Tibial artery (tissue), 4 donors: ENCODE measurements at regions not wholly inside any gene's neighbourhood (a gene's known extent, or its start where the extent isn't known, plus 50 kb on each side); places are given as distances from the start of the nearest gene placed in this dataset.
A peak's percentile ranks its signal among the peaks of the same experiment; 100 is the strongest.

Experiments
- DNase-seq, 2 donors: peaks; one replicate each; pipeline ENCODE4 v3.0.0-alpha.2; 2019
- H3K27ac ChIP-seq, 2 donors: fragments of 200-600 bp; sonication (generic) in 1 of 2; 1 replicate in 1 of 2; 2 replicates in 1 of 2; pipeline ENCODE4 v1.5.1; 2018 to 2019; ENCODE audit warnings: mild to moderate bottlenecking in 1 of 2
- H3K27me3 ChIP-seq, 2 donors: fragments of 200-600 bp; sonication (generic) in 1 of 2; one replicate each; pipeline versions ENCODE4 v1.5.1 to v1.6.0; 2016 to 2019
- H3K36me3 ChIP-seq, 3 donors: fragments of 200-600 bp; sonication (generic) in 2 of 3; one replicate each; pipeline ENCODE4 v1.5.1; 2016 to 2019; ENCODE audit warnings: mild to moderate bottlenecking in 2 of 3
- H3K4me1 ChIP-seq, 4 donors: fragments of 200-600 bp; sonication (generic) in 2 of 4; 1 replicate in 3 of 4; 2 replicates in 1 of 4; pipeline ENCODE4 v1.5.1; 2016 to 2019
- H3K4me3 ChIP-seq, 2 donors: fragments of 200-600 bp; sonication (generic) in 1 of 2; 1 replicate in 1 of 2; 2 replicates in 1 of 2; pipeline ENCODE4 v1.5.1; 2018 to 2019; ENCODE audit warnings: mild to moderate bottlenecking in 2 of 2
- H3K9me3 ChIP-seq, 3 donors: fragments of 200-600 bp; sonication (generic) in 1 of 3; one replicate each; pipeline ENCODE4 v1.5.1; 2016 to 2019
- CTCF ChIP-seq, 2 experiments: fragments of 200-600 bp in 1 of 2; fragments of 450-650 bp in 1 of 2; IDR thresholded peaks; one replicate each; pipeline ENCODE4 v1.5.1; 2017 to 2019; ENCODE audit warnings: antibody characterized with exemption in 2 of 2, mild to moderate bottlenecking in 1 of 2, moderate library complexity in 1 of 2
- intact Hi-C: fragments of 100-400 bp; cut with DNase I; formaldehyde crosslinking; loops from one replicate; pipeline ENCODE4 v1.15.0; 2023; ENCODE audit warnings: low total_unique reads

- H3K4me1 ChIP-seq = no peaks in the 10 kb centered on the region
- TF ChIP-seq CTCF (IDR thresholded peaks at IDR 0.05) = no peak
- no peaks in the 10 kb centered on the region for H3K9me3 ChIP-seq
- peak in 1 of 2 donors; percentile 65 for DNase-seq
- no peak overlapping the region for H3K27ac ChIP-seq
- H3K4me3 ChIP-seq = no peak overlapping the region
- no peaks in the 10 kb centered on the region for H3K36me3 ChIP-seq
- no peaks in the 10 kb centered on the region for H3K27me3 ChIP-seq
- intact Hi-C loops = no loop called here
Observed at GRCh38 chr16:54216268-54216667, 70.3 kb downstream of the IRX3 start.

GRCh38 chr16:54215471-54215870, 71.1 kb downstream of the IRX3 start:
- DNase-seq = no peak
- H3K4me1 ChIP-seq = no peaks in the 10 kb centered on the region
- H3K27ac ChIP-seq = no peak overlapping the region
- H3K4me3 ChIP-seq = no peak overlapping the region
- no peaks in the 10 kb centered on the region for H3K27me3 ChIP-seq
- TF ChIP-seq CTCF (IDR thresholded peaks at IDR 0.05) = no peak
- intact Hi-C loops = no loop called here
- H3K36me3 ChIP-seq = no peaks in the 10 kb centered on the region
- no peaks in the 10 kb centered on the region for H3K9me3 ChIP-seq

- peaks cover 0 to 5% of the 10 kb centered on the region in 2 donors for H3K27me3 ChIP-seq
- H3K36me3 ChIP-seq = no peaks in the 10 kb centered on the region
- no peak for DNase-seq
- H3K9me3 ChIP-seq = no peaks in the 10 kb centered on the region
- H3K4me1 ChIP-seq = no peaks in the 10 kb centered on the region
- no peak overlapping the region for H3K27ac ChIP-seq
- intact Hi-C loops = no loop called here
- TF ChIP-seq CTCF (IDR thresholded peaks at IDR 0.05) = no peak
- no peak overlapping the region for H3K4me3 ChIP-seq
Observed at GRCh38 chr16:54213322-54213721, 73.3 kb downstream of the IRX3 start.

GRCh38 chr16:54212893-54213292, 73.7 kb downstream of the IRX3 start:
- no peak for TF ChIP-seq CTCF (IDR thresholded peaks at IDR 0.05)
- no peak overlapping the region for H3K4me3 ChIP-seq

GRCh38 chr16:54211203-54211602, 75.4 kb downstream of the IRX3 start:
- no peak for DNase-seq

More at GRCh38 chr16:54212893-54213292, 73.7 kb downstream of the IRX3 start:
- Histone ChIP-seq H3K9me3 (no peaks in the 10 kb centered on the region), H3K4me1 (no peaks in the 10 kb centered on the region), H3K36me3 (no peaks in the 10 kb centered on the region), H3K27ac (no peak overlapping the region), H3K27me3 (peaks cover 0 to 5% of the 10 kb centered on the region in 2 donors)
- DNase-seq = no peak
- intact Hi-C loops = no loop called here

More at GRCh38 chr16:54211203-54211602, 75.4 kb downstream of the IRX3 start:
- H3K4me3 ChIP-seq = no peak overlapping the region
- no peaks in the 10 kb centered on the region for H3K36me3 ChIP-seq
- no peak for TF ChIP-seq CTCF (IDR thresholded peaks at IDR 0.05)
- no peak overlapping the region for H3K27ac ChIP-seq
- intact Hi-C loops = no loop called here
- no peaks in the 10 kb centered on the region for H3K4me1 ChIP-seq
- H3K27me3 ChIP-seq = peaks cover 0 to 8% of the 10 kb centered on the region in 2 donors
- no peaks in the 10 kb centered on the region for H3K9me3 ChIP-seq
